ENCODE measurements at regions not wholly inside any gene's neighbourhood (a gene's known extent, or its start where the extent isn't known, plus 50 kb on each side); places are given as distances from the start of the nearest gene placed in this dataset.

DNA sequence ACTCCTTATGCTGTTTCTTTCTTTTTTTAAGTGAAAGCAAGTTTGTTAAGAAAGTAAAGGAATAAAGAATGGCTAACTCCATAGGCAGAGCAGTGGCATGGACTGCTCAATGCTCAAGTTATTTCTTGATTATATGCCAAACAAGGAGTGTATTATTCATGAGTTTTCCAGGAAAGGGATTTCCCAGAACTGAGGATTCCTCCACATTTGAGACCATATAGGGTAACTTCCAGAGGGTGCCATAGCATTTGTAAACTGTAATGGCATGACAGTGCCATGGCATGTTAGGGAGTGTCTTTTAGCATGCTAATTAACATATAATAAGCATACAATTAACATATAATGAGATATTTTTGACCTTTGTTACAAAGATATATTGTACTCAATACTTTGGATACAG lies 1034.5 kb upstream of the PHF14 start:
- Histone ChIP-seq H3K4me1 (no peaks in the 10 kb centered on the region), H3K4me3 (no peak overlapping the region), H3K9me3 (no peaks in the 10 kb centered on the region), H3K27ac (no peak overlapping the region), H3K36me3 (no peaks in the 10 kb centered on the region), H3K27me3 (ENCODE audit: low read depth) (no peaks in the 10 kb centered on the region)
- no peak for DNase-seq
- intact Hi-C loops (cut with DNase I): no loop called here
- no peak for TF ChIP-seq CTCF (IDR thresholded peaks at IDR 0.05)
- ATAC-seq: no peak

DNA sequence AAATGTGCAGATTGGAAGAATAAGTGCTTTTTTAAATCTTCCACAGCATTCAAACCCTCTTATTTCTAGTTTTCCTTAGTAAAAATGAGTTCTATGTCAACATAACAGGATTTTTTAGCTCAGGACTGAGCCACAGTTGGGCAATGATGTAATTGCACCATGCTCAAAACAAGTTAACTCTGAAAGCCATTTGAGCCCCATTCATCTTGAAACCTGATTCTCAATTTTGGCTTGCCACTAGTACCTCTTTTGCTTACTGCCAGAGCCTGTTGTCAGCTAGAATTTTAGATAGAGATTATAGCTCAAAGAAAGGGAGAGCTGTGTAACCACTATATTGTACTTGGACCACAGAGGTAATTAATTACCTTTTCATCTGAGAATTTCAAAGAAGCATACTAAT lies 1028.5 kb upstream of the PHF14 start:
- H3K4me3 ChIP-seq: no peak overlapping the region
- no peak for DNase-seq
- no peaks in the 10 kb centered on the region for H3K27me3 ChIP-seq (ENCODE audit: low read depth)
- intact Hi-C loops (cut with DNase I): no loop called here
- no peak for ATAC-seq
- TF ChIP-seq CTCF (IDR thresholded peaks at IDR 0.05): no peak
- H3K36me3 ChIP-seq: no peaks in the 10 kb centered on the region
- H3K9me3 ChIP-seq: no peaks in the 10 kb centered on the region
- no peaks in the 10 kb centered on the region for H3K4me1 ChIP-seq
- H3K27ac ChIP-seq: no peak overlapping the region

DNA sequence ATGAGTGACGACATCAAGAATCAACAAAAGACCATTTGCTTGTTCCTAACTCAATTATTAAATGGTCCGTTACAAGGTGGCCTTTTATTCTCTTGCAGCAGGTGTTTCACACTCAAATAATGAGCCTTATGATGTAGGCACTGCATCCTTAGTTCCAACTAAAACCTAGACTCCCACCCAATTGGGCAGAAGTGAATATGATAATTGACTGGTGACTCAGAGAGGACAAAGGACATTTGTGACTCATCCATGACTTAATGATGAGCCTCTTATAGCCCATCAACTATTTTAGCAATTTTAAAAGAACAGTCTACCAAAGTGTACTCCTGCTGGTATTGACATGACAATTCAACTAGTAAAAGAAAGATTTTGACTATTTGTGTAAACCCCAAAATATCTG lies 1027.8 kb upstream of the PHF14 start:
- TF ChIP-seq CTCF (IDR thresholded peaks at IDR 0.05): no peak
- ATAC-seq (no peak), DNase-seq (no peak)
- H3K4me1 ChIP-seq: no peaks in the 10 kb centered on the region
- H3K27ac ChIP-seq: no peak overlapping the region
- H3K9me3 ChIP-seq: no peaks in the 10 kb centered on the region
- H3K36me3 ChIP-seq: no peaks in the 10 kb centered on the region
- H3K4me3 ChIP-seq: no peak overlapping the region
- intact Hi-C loops (cut with DNase I): no loop called here
- H3K27me3 ChIP-seq (ENCODE audit: low read depth): no peaks in the 10 kb centered on the region

DNA sequence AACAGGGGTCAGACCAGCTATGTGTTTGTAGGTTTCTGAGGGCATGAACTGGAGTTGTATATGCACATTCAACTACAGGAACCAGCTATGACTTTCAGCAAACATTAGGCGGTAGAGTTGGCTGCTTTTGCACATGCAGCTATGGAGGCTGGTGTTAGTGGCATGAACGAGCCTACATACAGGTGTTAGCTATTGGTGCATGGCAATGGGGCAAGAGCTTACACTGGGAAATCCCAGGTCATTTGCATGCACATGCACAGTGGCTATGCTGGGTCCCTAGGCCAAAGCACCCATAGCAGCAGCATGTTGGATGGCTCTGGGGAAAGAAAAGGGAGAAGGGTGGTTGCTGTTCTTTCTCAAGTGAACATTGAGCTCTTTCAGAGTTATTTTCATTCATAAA lies 1018.5 kb upstream of the PHF14 start:
- H3K9me3 ChIP-seq: no peaks in the 10 kb centered on the region
- H3K4me1 ChIP-seq: no peaks in the 10 kb centered on the region
- TF ChIP-seq CTCF (IDR thresholded peaks at IDR 0.05): no peak
- no peak overlapping the region for H3K4me3 ChIP-seq
- no peak for ATAC-seq
- intact Hi-C loops (cut with DNase I): no loop called here
- no peaks in the 10 kb centered on the region for H3K36me3 ChIP-seq
- no peak overlapping the region for H3K27ac ChIP-seq
- no peak for DNase-seq
- no peaks in the 10 kb centered on the region for H3K27me3 ChIP-seq (ENCODE audit: low read depth)

- Histone ChIP-seq H3K4me3 (no peak overlapping the region), H3K9me3 (no peaks in the 10 kb centered on the region), H3K27me3 (ENCODE audit: low read depth) (no peaks in the 10 kb centered on the region), H3K36me3 (no peaks in the 10 kb centered on the region), H3K27ac (no peak overlapping the region), H3K4me1 (no peaks in the 10 kb centered on the region)
- DNase-seq: no peak
- ATAC-seq: no peak
- intact Hi-C loops (cut with DNase I): no loop called here
- no peak for TF ChIP-seq CTCF (IDR thresholded peaks at IDR 0.05)
These were observed 1015.2 kb upstream of the PHF14 start for GRCh38 chr7:9958486-9958885.

GRCh38 chr7:9960460-9960859 lies 1013.2 kb upstream of the PHF14 start:
- H3K4me1 ChIP-seq: no peaks in the 10 kb centered on the region
- TF ChIP-seq CTCF (IDR thresholded peaks at IDR 0.05): no peak
- no peaks in the 10 kb centered on the region for H3K27me3 ChIP-seq (ENCODE audit: low read depth)
- DNase-seq (no peak), ATAC-seq (no peak)
- H3K27ac ChIP-seq: no peak overlapping the region
- no peaks in the 10 kb centered on the region for H3K9me3 ChIP-seq
- no peaks in the 10 kb centered on the region for H3K36me3 ChIP-seq
- no peak overlapping the region for H3K4me3 ChIP-seq
- intact Hi-C loops (cut with DNase I): no loop called here

Data from lower lobe of right lung (tissue), 2 donors.